22Rv1 (cell line): ENCODE measurements at regions not wholly inside any gene's neighbourhood (a gene's known extent, or its start where the extent isn't known, plus 50 kb on each side); places are given as distances from the start of the nearest gene placed in this dataset.
"Not testable (repeated sequence)": the region's sequence is repeated elsewhere in the genome, so short reads cannot be mapped to it uniquely, and the experiment has no call there.

ENCODE experiments used
- H3K27ac ChIP-seq: fragments of 450-650 bp; 2 replicates; pipeline ENCODE4 v1.5.1; 2017
- CTCF ChIP-seq: fragments of 450-650 bp; IDR thresholded peaks from 2 replicates; pipeline ENCODE4 v1.5.1; 2017; ENCODE audit warnings: mild to moderate bottlenecking
- ZFX ChIP-seq: fragments of 450-650 bp; IDR thresholded peaks from 2 replicates; pipeline ENCODE4 v1.6.1; 2017; ENCODE audit warnings: antibody characterized with exemption, borderline replicate concordance

GRCh38 chr17:21470422-21470821 lies 94.3 kb downstream of the KCNJ12 start:
- H3K27ac ChIP-seq = not testable (repeated sequence)

- no peak overlapping the region for H3K27ac ChIP-seq
- TF ChIP-seq ZFX = no peak
- TF ChIP-seq CTCF = no peak
Observed at GRCh38 chr17:21470861-21471260, 94.7 kb downstream of the KCNJ12 start.

GRCh38 chr17:21474815-21475214 lies 98.7 kb downstream of the KCNJ12 start:
- no peak for TF ChIP-seq CTCF
- TF ChIP-seq ZFX = no peak
- no peak overlapping the region for H3K27ac ChIP-seq

GRCh38 chr17:21475571-21475970 lies 99.4 kb downstream of the KCNJ12 start:
- no peak overlapping the region for H3K27ac ChIP-seq
- TF ChIP-seq ZFX = no peak
- TF ChIP-seq CTCF = no peak

GRCh38 chr17:21476867-21477266 lies 100.7 kb downstream of the KCNJ12 start:
- no peak overlapping the region for H3K27ac ChIP-seq
- no peak for TF ChIP-seq ZFX
- TF ChIP-seq CTCF = no peak

- H3K27ac ChIP-seq = no peak overlapping the region
Observed at GRCh38 chr17:21482189-21482865, 106.2 kb downstream of the KCNJ12 start.

GRCh38 chr17:21488043-21488442 lies 111.9 kb downstream of the KCNJ12 start:
- not testable (repeated sequence) for H3K27ac ChIP-seq

More at GRCh38 chr17:21482189-21482865, 106.2 kb downstream of the KCNJ12 start:
- TF ChIP-seq CTCF = no peak
- no peak for TF ChIP-seq ZFX

- no peak overlapping the region for H3K27ac ChIP-seq
- no peak for TF ChIP-seq CTCF
- no peak for TF ChIP-seq ZFX
Observed at GRCh38 chr17:21493993-21494392, 117.8 kb downstream of the KCNJ12 start.
